GM12874 (cell line): ENCODE measurements at regions not wholly inside any gene's neighbourhood (a gene's known extent, or its start where the extent isn't known, plus 50 kb on each side); places are given as distances from the start of the nearest gene placed in this dataset.

ENCODE experiments used
- CTCF ChIP-seq: IDR thresholded peaks from 2 replicates; pipeline ENCODE4 v1.5.1; 2011; ENCODE audit warnings: low read depth, mild to moderate bottlenecking, control low read depth, low read length, moderate library complexity; ENCODE audit not compliant: insufficient read depth

- TF ChIP-seq CTCF: no peak
These were observed 107.1 kb upstream of the TSHZ2 start for GRCh38 chr20:52864916-52865605.

GRCh38 chr20:52859156-52859876, 112.8 kb upstream of the TSHZ2 start:
- TF ChIP-seq CTCF: no peak

- TF ChIP-seq CTCF: no peak
These were observed 119.4 kb upstream of the TSHZ2 start for GRCh38 chr20:52852714-52853113.

- TF ChIP-seq CTCF: no peak
These were observed 124.3 kb upstream of the TSHZ2 start for GRCh38 chr20:52847731-52848359.

GRCh38 chr20:52847029-52847660, 125.0 kb upstream of the TSHZ2 start:
- no peak for TF ChIP-seq CTCF

GRCh38 chr20:52845044-52845443, 127.1 kb upstream of the TSHZ2 start:
- no peak for TF ChIP-seq CTCF

- no peak for TF ChIP-seq CTCF
These were observed 128.7 kb upstream of the TSHZ2 start for GRCh38 chr20:52843425-52843824.
